ENCODE measurements at regions not wholly inside any gene's neighbourhood (a gene's known extent, or its start where the extent isn't known, plus 50 kb on each side); places are given as distances from the start of the nearest gene placed in this dataset.
A peak's percentile ranks its signal among the peaks of the same experiment; 100 is the strongest.

- no peak for TF ChIP-seq CTCF (IDR thresholded peaks at IDR 0.05; ENCODE audit: borderline replicate concordance, insufficient read depth, low read depth, low read length)
- H3K4me3 ChIP-seq (ENCODE audit: low read depth, low read length) = no peak overlapping the region
Measured at GRCh38 chr12:97957109-97957508, 494.5 kb downstream of the RMST start.

- no peak for TF ChIP-seq CTCF (IDR thresholded peaks at IDR 0.05; ENCODE audit: borderline replicate concordance, insufficient read depth, low read depth, low read length)
- no peak overlapping the region for H3K4me3 ChIP-seq (ENCODE audit: low read depth, low read length)
Measured at GRCh38 chr12:97960225-97960624, 497.6 kb downstream of the RMST start.

- peak; percentile 86 for TF ChIP-seq CTCF (IDR thresholded peaks at IDR 0.05; ENCODE audit: borderline replicate concordance, insufficient read depth, low read depth, low read length)
- H3K4me3 ChIP-seq (ENCODE audit: low read depth, low read length) = no peak overlapping the region
Measured at GRCh38 chr12:97960741-97961608, 498.4 kb downstream of the RMST start.

GRCh38 chr12:97967831-97968230 lies 505.2 kb downstream of the RMST start:
- H3K4me3 ChIP-seq (ENCODE audit: low read depth, low read length) = no peak overlapping the region
- no peak for TF ChIP-seq CTCF (IDR thresholded peaks at IDR 0.05; ENCODE audit: borderline replicate concordance, insufficient read depth, low read depth, low read length)

- TF ChIP-seq CTCF (IDR thresholded peaks at IDR 0.05; ENCODE audit: borderline replicate concordance, insufficient read depth, low read depth, low read length) = no peak
- no peak overlapping the region for H3K4me3 ChIP-seq (ENCODE audit: low read depth, low read length)
Measured at GRCh38 chr12:97968641-97969197, 506.1 kb downstream of the RMST start.

- H3K4me3 ChIP-seq (ENCODE audit: low read depth, low read length) = no peak overlapping the region
- no peak for TF ChIP-seq CTCF (IDR thresholded peaks at IDR 0.05; ENCODE audit: borderline replicate concordance, insufficient read depth, low read depth, low read length)
Measured at GRCh38 chr12:97977870-97978405, 515.3 kb downstream of the RMST start.

Data from GM12875 (cell line).